Endothelial cell (in vitro differentiated cells): ENCODE measurements at regions not wholly inside any gene's neighbourhood (a gene's known extent, or its start where the extent isn't known, plus 50 kb on each side); places are given as distances from the start of the nearest gene placed in this dataset.
"Not testable (repeated sequence)": the region's sequence is repeated elsewhere in the genome, so short reads cannot be mapped to it uniquely, and the experiment has no call there.

ENCODE experiments used
- DNase-seq: peaks from one replicate; pipeline ENCODE4 v3.0.0; 2021; ENCODE audit warnings: low spot score
- H3K27ac Mint-ChIP-seq: one replicate; pipeline ENCODE4 v1.8.0; 2021; ENCODE audit warnings: mixed read lengths, inconsistent platforms; ENCODE audit not compliant: unreplicated experiment
- H3K27me3 Mint-ChIP-seq: one replicate; pipeline ENCODE4 v1.8.0; 2021; ENCODE audit warnings: mild to moderate bottlenecking, moderate library complexity, mixed read lengths, inconsistent platforms; ENCODE audit not compliant: unreplicated experiment
- H3K36me3 Mint-ChIP-seq: one replicate; pipeline ENCODE4 v1.8.0; 2021; ENCODE audit warnings: mild to moderate bottlenecking, low read depth, mixed read lengths, inconsistent platforms; ENCODE audit not compliant: unreplicated experiment
- H3K4me1 Mint-ChIP-seq: one replicate; pipeline ENCODE4 v1.8.0; 2021; ENCODE audit warnings: mild to moderate bottlenecking, mixed read lengths, inconsistent platforms; ENCODE audit not compliant: unreplicated experiment
- H3K4me3 Mint-ChIP-seq: one replicate; pipeline ENCODE4 v1.8.0; 2021; ENCODE audit warnings: mild to moderate bottlenecking, mixed read lengths, inconsistent platforms; ENCODE audit not compliant: unreplicated experiment
- H3K9me3 Mint-ChIP-seq: one replicate; pipeline ENCODE4 v1.8.0; 2021; ENCODE audit warnings: mixed read lengths, inconsistent platforms; ENCODE audit not compliant: unreplicated experiment
- CTCF ChIP-seq: fragments of 200-600 bp; sonication (generic); IDR thresholded peaks from one replicate; pipeline ENCODE4 v1.5.0; 2021; ENCODE audit warnings: antibody characterized with exemption; ENCODE audit not compliant: unreplicated experiment

GRCh38 chr14:44609876-44610510 lies 102.9 kb upstream of the FSCB start:
- H3K27ac Mint-ChIP-seq: no peak overlapping the region
- H3K36me3 Mint-ChIP-seq: no peaks in the 10 kb centered on the region
- DNase-seq: no peak
- H3K27me3 Mint-ChIP-seq: peaks cover 3% of the 10 kb centered on the region
- peaks cover 8% of the 10 kb centered on the region for H3K4me1 Mint-ChIP-seq
- no peak overlapping the region for H3K4me3 Mint-ChIP-seq
- TF ChIP-seq CTCF: no peak
- no peaks in the 10 kb centered on the region for H3K9me3 Mint-ChIP-seq

GRCh38 chr14:44609201-44609600 lies 102.1 kb upstream of the FSCB start:
- Mint-ChIP-seq H3K4me1 (peaks cover 8% of the 10 kb centered on the region), H3K27me3 (peaks cover 3% of the 10 kb centered on the region), H3K4me3 (no peak overlapping the region), H3K27ac (no peak overlapping the region), H3K36me3 (no peaks in the 10 kb centered on the region), H3K9me3 (no peaks in the 10 kb centered on the region)
- DNase-seq: no peak
- TF ChIP-seq CTCF: no peak

GRCh38 chr14:44607701-44608100 lies 100.6 kb upstream of the FSCB start:
- Mint-ChIP-seq H3K4me1 (peaks cover 3% of the 10 kb centered on the region), H3K4me3 (no peak overlapping the region), H3K27ac (no peak overlapping the region), H3K36me3 (no peaks in the 10 kb centered on the region), H3K9me3 (no peaks in the 10 kb centered on the region), H3K27me3 (peaks cover 3% of the 10 kb centered on the region)
- TF ChIP-seq CTCF: no peak
- DNase-seq: no peak

GRCh38 chr14:44606576-44606975 lies 99.5 kb upstream of the FSCB start:
- no peak overlapping the region for H3K27ac Mint-ChIP-seq
- peaks cover 3% of the 10 kb centered on the region for H3K4me1 Mint-ChIP-seq
- peaks cover 6% of the 10 kb centered on the region for H3K27me3 Mint-ChIP-seq
- DNase-seq: no peak
- no peak overlapping the region for H3K4me3 Mint-ChIP-seq
- H3K36me3 Mint-ChIP-seq: no peaks in the 10 kb centered on the region
- TF ChIP-seq CTCF: no peak
- H3K9me3 Mint-ChIP-seq: no peaks in the 10 kb centered on the region

- H3K4me1 Mint-ChIP-seq, H3K27me3 Mint-ChIP-seq, H3K4me3 Mint-ChIP-seq, H3K27ac Mint-ChIP-seq, H3K9me3 Mint-ChIP-seq, H3K36me3 Mint-ChIP-seq, DNase-seq: not testable (repeated sequence)
These were observed 94.2 kb upstream of the FSCB start for GRCh38 chr14:44601266-44601665.
